ENCODE measurements at regions not wholly inside any gene's neighbourhood (a gene's known extent, or its start where the extent isn't known, plus 50 kb on each side); places are given as distances from the start of the nearest gene placed in this dataset.

- H3K79me2 ChIP-seq (ENCODE audit: insufficient read depth), result no peaks in the 10 kb centered on the region
- H4K20me1 ChIP-seq (ENCODE audit: insufficient read depth), result no peaks in the 10 kb centered on the region
- 48 to 56% methylated on average over 1 of the region's 1 CpG for WGBS, 2 experiments (ENCODE audit: low coverage in 1 of 2, low lambda C conversion rate in 2 of 2, missing lambda C conversion rate in 2 of 2)
- peak overlapping the region; percentile 34 for H3K27ac ChIP-seq
- no peak overlapping the region for H3K9ac ChIP-seq
- in situ Hi-C loops (cut with MboI), result no loop called here
- H2AFZ ChIP-seq, result peak overlapping the region; percentile 55
- H3K4me1 ChIP-seq (ENCODE audit: insufficient read depth), result peaks cover 19% of the 10 kb centered on the region
- no peak overlapping the region for H3K4me3 ChIP-seq
- H3K36me3 ChIP-seq (ENCODE audit: low read depth), result no peaks in the 10 kb centered on the region
- H3K9me3 ChIP-seq (ENCODE audit: low read depth), result no peaks in the 10 kb centered on the region
- H3F3A ChIP-seq (ENCODE audit: insufficient read depth), result no peaks in the 10 kb centered on the region
- TF ChIP-seq EZH2phosphoT487 (IDR thresholded peaks at IDR 0.05; ENCODE audit: insufficient read depth, low read depth), result no peak
- TF ChIP-seq EZH2 (IDR thresholded peaks at IDR 0.05; ENCODE audit: insufficient read depth, poor library complexity, severe bottlenecking), result no peak
- peak; percentile 53 for DNase-seq
- H3K9me2 ChIP-seq (ENCODE audit: insufficient read depth), result no peaks in the 10 kb centered on the region; the same call in 1 of the 2 replicates
- peak overlapping the region; percentile 6 for H3K4me2 ChIP-seq (ENCODE audit: unreplicated experiment)
- no peaks in the 10 kb centered on the region for H3K27me3 ChIP-seq (replicated peaks; ENCODE audit: insufficient read depth)
Measured at GRCh38 chr7:84354866-84355265, 160.3 kb upstream of the SEMA3A start.

- no peak for DNase-seq
- Histone ChIP-seq H3F3A (ENCODE audit: insufficient read depth) (no peaks in the 10 kb centered on the region), H3K27ac (no peak overlapping the region), H2AFZ (no peak overlapping the region), H3K79me2 (ENCODE audit: insufficient read depth) (no peaks in the 10 kb centered on the region), H3K9me2 (ENCODE audit: insufficient read depth) (no peaks in the 10 kb centered on the region; the same call in 1 of the 2 replicates), H3K27me3 (replicated peaks; ENCODE audit: insufficient read depth) (no peaks in the 10 kb centered on the region), H3K4me1 (ENCODE audit: insufficient read depth) (peaks cover 19% of the 10 kb centered on the region), H3K4me2 (ENCODE audit: unreplicated experiment) (no peak overlapping the region), H3K36me3 (ENCODE audit: low read depth) (no peaks in the 10 kb centered on the region), H3K9ac (no peak overlapping the region), H3K4me3 (no peak overlapping the region), H4K20me1 (ENCODE audit: insufficient read depth) (no peaks in the 10 kb centered on the region), H3K9me3 (ENCODE audit: low read depth) (no peaks in the 10 kb centered on the region)
- TF ChIP-seq EZH2 (IDR thresholded peaks at IDR 0.05; ENCODE audit: insufficient read depth, poor library complexity, severe bottlenecking), result no peak
- TF ChIP-seq EZH2phosphoT487 (IDR thresholded peaks at IDR 0.05; ENCODE audit: insufficient read depth, low read depth), result no peak
- in situ Hi-C loops (cut with MboI), result no loop called here
Measured at GRCh38 chr7:84354030-84354429, 159.4 kb upstream of the SEMA3A start.

DNA sequence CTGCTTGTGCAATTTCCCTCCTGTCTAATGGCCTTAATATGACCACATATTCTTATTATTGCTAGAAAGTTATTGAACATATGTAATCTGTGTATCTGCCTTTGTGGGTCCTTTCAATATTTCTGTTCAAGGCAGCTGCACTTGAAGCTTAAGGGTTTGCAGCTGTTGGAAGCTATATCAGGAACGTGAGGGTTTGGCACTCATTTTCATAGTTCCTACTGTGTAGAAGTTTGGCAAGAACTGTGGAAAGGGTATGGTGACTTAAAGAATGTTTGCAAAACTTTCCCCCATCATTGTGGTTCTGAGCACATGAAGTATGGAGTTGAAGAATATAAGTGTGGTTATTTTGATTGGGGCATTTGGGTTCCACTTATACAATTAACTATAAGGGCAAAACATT, 144.7 kb upstream of the SEMA3A start:
- TF ChIP-seq EZH2 (IDR thresholded peaks at IDR 0.05; ENCODE audit: insufficient read depth, poor library complexity, severe bottlenecking), result no peak
- no peak for TF ChIP-seq EZH2phosphoT487 (IDR thresholded peaks at IDR 0.05; ENCODE audit: insufficient read depth, low read depth)
- H3K4me2 ChIP-seq (ENCODE audit: unreplicated experiment), result no peak overlapping the region
- no peaks in the 10 kb centered on the region for H3K36me3 ChIP-seq (ENCODE audit: low read depth)
- H3K4me3 ChIP-seq, result no peak overlapping the region
- no peaks in the 10 kb centered on the region for H3F3A ChIP-seq (ENCODE audit: insufficient read depth)
- H3K9me3 ChIP-seq (ENCODE audit: low read depth), result no peaks in the 10 kb centered on the region
- in situ Hi-C loops (cut with MboI), result no loop called here
- H3K79me2 ChIP-seq (ENCODE audit: insufficient read depth), result no peaks in the 10 kb centered on the region
- no peak overlapping the region for H2AFZ ChIP-seq
- H3K4me1 ChIP-seq (ENCODE audit: insufficient read depth), result peaks cover 6% of the 10 kb centered on the region; the same call in 1 of the 2 replicates
- no peaks in the 10 kb centered on the region for H4K20me1 ChIP-seq (ENCODE audit: insufficient read depth)
- 94 to 100% methylated on average over 1 of the region's 1 CpG for WGBS, 2 experiments (ENCODE audit: low coverage in 1 of 2, low lambda C conversion rate in 2 of 2, missing lambda C conversion rate in 2 of 2)
- no peak for DNase-seq
- H3K27ac ChIP-seq, result no peak overlapping the region
- H3K9me2 ChIP-seq (ENCODE audit: insufficient read depth), result no peaks in the 10 kb centered on the region
- no peaks in the 10 kb centered on the region for H3K27me3 ChIP-seq (replicated peaks; ENCODE audit: insufficient read depth)
- H3K9ac ChIP-seq, result no peak overlapping the region

GRCh38 chr7:84337429-84337828, 142.8 kb upstream of the SEMA3A start:
- H3K4me1 ChIP-seq (ENCODE audit: insufficient read depth), result peaks cover 6% of the 10 kb centered on the region; the same call in 1 of the 2 replicates
- TF ChIP-seq EZH2phosphoT487 (IDR thresholded peaks at IDR 0.05; ENCODE audit: insufficient read depth, low read depth) (no peak), EZH2 (IDR thresholded peaks at IDR 0.05; ENCODE audit: insufficient read depth, poor library complexity, severe bottlenecking) (no peak)
- H2AFZ ChIP-seq, result no peak overlapping the region
- no peaks in the 10 kb centered on the region for H4K20me1 ChIP-seq (ENCODE audit: insufficient read depth)
- H3K27me3 ChIP-seq (replicated peaks; ENCODE audit: insufficient read depth), result no peaks in the 10 kb centered on the region
- no peak overlapping the region for H3K9ac ChIP-seq
- peak; percentile 22 for DNase-seq
- H3K79me2 ChIP-seq (ENCODE audit: insufficient read depth), result no peaks in the 10 kb centered on the region
- no peaks in the 10 kb centered on the region for H3K9me3 ChIP-seq (ENCODE audit: low read depth)
- H3K4me3 ChIP-seq, result no peak overlapping the region
- no peak overlapping the region for H3K27ac ChIP-seq
- H3K36me3 ChIP-seq (ENCODE audit: low read depth), result no peaks in the 10 kb centered on the region
- in situ Hi-C loops (cut with MboI), result no loop called here
- H3K4me2 ChIP-seq (ENCODE audit: unreplicated experiment), result no peak overlapping the region
- H3K9me2 ChIP-seq (ENCODE audit: insufficient read depth), result no peaks in the 10 kb centered on the region
- 67% methylated on average over 2 of the region's 2 CpGs for WGBS, 2 experiments (ENCODE audit: low coverage in 1 of 2, low lambda C conversion rate in 2 of 2, missing lambda C conversion rate in 2 of 2)
- H3F3A ChIP-seq (ENCODE audit: insufficient read depth), result no peaks in the 10 kb centered on the region

DNA sequence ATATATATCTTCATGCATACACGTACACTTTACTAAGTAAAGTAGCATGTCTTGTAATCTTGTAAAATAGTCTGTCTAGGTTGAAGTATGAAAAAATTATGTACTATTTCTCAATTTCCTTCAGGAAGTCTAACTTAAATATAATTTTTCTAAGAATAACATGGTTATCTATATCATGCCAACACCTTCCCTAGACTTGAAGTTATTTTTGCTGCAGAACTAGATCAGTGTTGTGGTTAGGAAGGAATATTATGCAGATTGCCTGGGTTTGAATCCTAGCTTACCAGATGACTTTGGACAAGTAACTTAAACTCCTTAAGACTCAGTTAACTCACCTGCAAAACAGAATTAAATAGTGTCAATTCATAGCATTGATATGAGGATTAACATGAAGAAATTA, 142.2 kb upstream of the SEMA3A start:
- H3K79me2 ChIP-seq (ENCODE audit: insufficient read depth), result no peaks in the 10 kb centered on the region
- in situ Hi-C loops (cut with MboI), result no loop called here
- H3K36me3 ChIP-seq (ENCODE audit: low read depth), result no peaks in the 10 kb centered on the region
- DNase-seq, result no peak
- WGBS, 2 experiments (ENCODE audit: low coverage in 1 of 2, low lambda C conversion rate in 2 of 2, missing lambda C conversion rate in 2 of 2), result 97 to 100% methylated on average over 1 of the region's 1 CpG
- no peaks in the 10 kb centered on the region for H3K9me3 ChIP-seq (ENCODE audit: low read depth)
- peaks cover 6% of the 10 kb centered on the region; the same call in 1 of the 2 replicates for H3K4me1 ChIP-seq (ENCODE audit: insufficient read depth)
- no peak overlapping the region for H3K4me3 ChIP-seq
- H2AFZ ChIP-seq, result no peak overlapping the region; the same call in 1 of the 2 replicates
- H3K9ac ChIP-seq, result no peak overlapping the region
- H4K20me1 ChIP-seq (ENCODE audit: insufficient read depth), result no peaks in the 10 kb centered on the region
- H3K27me3 ChIP-seq (replicated peaks; ENCODE audit: insufficient read depth), result no peaks in the 10 kb centered on the region
- no peak overlapping the region for H3K4me2 ChIP-seq (ENCODE audit: unreplicated experiment)
- no peak overlapping the region for H3K27ac ChIP-seq
- H3F3A ChIP-seq (ENCODE audit: insufficient read depth), result no peaks in the 10 kb centered on the region
- no peaks in the 10 kb centered on the region for H3K9me2 ChIP-seq (ENCODE audit: insufficient read depth)
- TF ChIP-seq EZH2 (IDR thresholded peaks at IDR 0.05; ENCODE audit: insufficient read depth, poor library complexity, severe bottlenecking) (no peak), EZH2phosphoT487 (IDR thresholded peaks at IDR 0.05; ENCODE audit: insufficient read depth, low read depth) (no peak)

Data from GM23248 (cell line).